HG03432 (cell line): ENCODE measurements at regions not wholly inside any gene's neighbourhood (a gene's known extent, or its start where the extent isn't known, plus 50 kb on each side); places are given as distances from the start of the nearest gene placed in this dataset.
"Not testable (repeated sequence)": the region's sequence is repeated elsewhere in the genome, so short reads cannot be mapped to it uniquely, and the experiment has no call there.

Experiments
- ATAC-seq: cut with Tn5 transposase; IDR thresholded peaks from one replicate; pipeline ENCODE4 v1.9.1; 2021; ENCODE audit warnings: mild to moderate bottlenecking, moderate library complexity; ENCODE audit not compliant: unreplicated experiment

GRCh38 chr3:89742546-89742945 is 635.1 kb downstream of the EPHA3 start:
- no peak for ATAC-seq

GRCh38 chr3:89747541-89748278 is 640.3 kb downstream of the EPHA3 start:
- ATAC-seq = not testable (repeated sequence)

- ATAC-seq = no peak
Observed at GRCh38 chr3:89762405-89762804, 655.0 kb downstream of the EPHA3 start.

GRCh38 chr3:89783341-89783927 is 676.0 kb downstream of the EPHA3 start:
- no peak for ATAC-seq

- no peak for ATAC-seq
Observed at GRCh38 chr3:89787485-89787884, 680.1 kb downstream of the EPHA3 start.

- ATAC-seq = no peak
Observed at GRCh38 chr3:89787979-89788378, 680.6 kb downstream of the EPHA3 start.

GRCh38 chr3:89795506-89795905 is 688.1 kb downstream of the EPHA3 start:
- ATAC-seq = no peak

GRCh38 chr3:89802881-89803280 is 695.5 kb downstream of the EPHA3 start:
- no peak for ATAC-seq

- no peak for ATAC-seq
Observed at GRCh38 chr3:89803711-89804110, 696.3 kb downstream of the EPHA3 start.

- ATAC-seq = no peak
Observed at GRCh38 chr3:89806166-89806565, 698.7 kb downstream of the EPHA3 start.

GRCh38 chr3:89808680-89809197 is 701.3 kb downstream of the EPHA3 start:
- ATAC-seq = no peak

- no peak for ATAC-seq
Observed at GRCh38 chr3:89813500-89813899, 706.1 kb downstream of the EPHA3 start.

- ATAC-seq = no peak
Observed at GRCh38 chr3:89841041-89841440, 733.6 kb downstream of the EPHA3 start.

- no peak for ATAC-seq
Observed at GRCh38 chr3:89845053-89845452, 737.6 kb downstream of the EPHA3 start.

GRCh38 chr3:89847955-89848354 is 740.5 kb downstream of the EPHA3 start:
- ATAC-seq = no peak

- no peak for ATAC-seq
Observed at GRCh38 chr3:89851974-89852621, 744.7 kb downstream of the EPHA3 start.

GRCh38 chr3:89859757-89860156 is 752.3 kb downstream of the EPHA3 start:
- ATAC-seq = no peak

GRCh38 chr3:89867286-89867685 is 759.9 kb downstream of the EPHA3 start:
- no peak for ATAC-seq

- no peak for ATAC-seq
Observed at GRCh38 chr3:89876116-89876515, 768.7 kb downstream of the EPHA3 start.

- ATAC-seq = no peak
Observed at GRCh38 chr3:89877230-89877629, 769.8 kb downstream of the EPHA3 start.

- ATAC-seq = no peak
Observed at GRCh38 chr3:89889386-89889785, 782.0 kb downstream of the EPHA3 start.

GRCh38 chr3:89908711-89909213 is 801.3 kb downstream of the EPHA3 start:
- no peak for ATAC-seq
